K562 (cell line): ENCODE measurements at regions not wholly inside any gene's neighbourhood (a gene's known extent, or its start where the extent isn't known, plus 50 kb on each side); places are given as distances from the start of the nearest gene placed in this dataset.

Source experiments
- TF ChIP-seq, protein P1 (sequence below): fragments of 200-600 bp; sonication (generic); IDR thresholded peaks from one replicate; pipeline ENCODE4 v1.6.1; 2012; ENCODE audit warnings: mild to moderate bottlenecking, low read depth, low read length, inconsistent platforms

DNA sequence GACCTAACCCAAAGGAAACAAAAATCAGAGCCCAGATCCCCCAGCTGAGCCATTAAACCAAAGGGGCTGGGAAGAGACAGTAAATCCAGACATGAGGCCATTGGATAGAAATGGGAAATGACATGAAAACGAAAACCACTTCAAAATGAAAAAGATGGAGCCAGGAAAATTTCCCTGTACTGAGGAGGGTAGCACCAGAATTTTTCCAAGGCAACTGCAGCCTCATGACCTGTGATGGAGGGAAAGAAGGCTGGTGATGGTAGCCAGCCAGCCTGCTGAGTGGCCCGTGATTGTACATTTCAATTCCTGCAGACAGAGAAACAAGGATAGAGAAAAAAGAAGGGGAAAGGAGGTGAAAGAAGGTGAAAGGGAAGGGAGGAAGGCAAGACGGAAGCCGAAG, 268.4 kb upstream of the PLET1 start (continued):
- TF ChIP-seq, protein P1, sequence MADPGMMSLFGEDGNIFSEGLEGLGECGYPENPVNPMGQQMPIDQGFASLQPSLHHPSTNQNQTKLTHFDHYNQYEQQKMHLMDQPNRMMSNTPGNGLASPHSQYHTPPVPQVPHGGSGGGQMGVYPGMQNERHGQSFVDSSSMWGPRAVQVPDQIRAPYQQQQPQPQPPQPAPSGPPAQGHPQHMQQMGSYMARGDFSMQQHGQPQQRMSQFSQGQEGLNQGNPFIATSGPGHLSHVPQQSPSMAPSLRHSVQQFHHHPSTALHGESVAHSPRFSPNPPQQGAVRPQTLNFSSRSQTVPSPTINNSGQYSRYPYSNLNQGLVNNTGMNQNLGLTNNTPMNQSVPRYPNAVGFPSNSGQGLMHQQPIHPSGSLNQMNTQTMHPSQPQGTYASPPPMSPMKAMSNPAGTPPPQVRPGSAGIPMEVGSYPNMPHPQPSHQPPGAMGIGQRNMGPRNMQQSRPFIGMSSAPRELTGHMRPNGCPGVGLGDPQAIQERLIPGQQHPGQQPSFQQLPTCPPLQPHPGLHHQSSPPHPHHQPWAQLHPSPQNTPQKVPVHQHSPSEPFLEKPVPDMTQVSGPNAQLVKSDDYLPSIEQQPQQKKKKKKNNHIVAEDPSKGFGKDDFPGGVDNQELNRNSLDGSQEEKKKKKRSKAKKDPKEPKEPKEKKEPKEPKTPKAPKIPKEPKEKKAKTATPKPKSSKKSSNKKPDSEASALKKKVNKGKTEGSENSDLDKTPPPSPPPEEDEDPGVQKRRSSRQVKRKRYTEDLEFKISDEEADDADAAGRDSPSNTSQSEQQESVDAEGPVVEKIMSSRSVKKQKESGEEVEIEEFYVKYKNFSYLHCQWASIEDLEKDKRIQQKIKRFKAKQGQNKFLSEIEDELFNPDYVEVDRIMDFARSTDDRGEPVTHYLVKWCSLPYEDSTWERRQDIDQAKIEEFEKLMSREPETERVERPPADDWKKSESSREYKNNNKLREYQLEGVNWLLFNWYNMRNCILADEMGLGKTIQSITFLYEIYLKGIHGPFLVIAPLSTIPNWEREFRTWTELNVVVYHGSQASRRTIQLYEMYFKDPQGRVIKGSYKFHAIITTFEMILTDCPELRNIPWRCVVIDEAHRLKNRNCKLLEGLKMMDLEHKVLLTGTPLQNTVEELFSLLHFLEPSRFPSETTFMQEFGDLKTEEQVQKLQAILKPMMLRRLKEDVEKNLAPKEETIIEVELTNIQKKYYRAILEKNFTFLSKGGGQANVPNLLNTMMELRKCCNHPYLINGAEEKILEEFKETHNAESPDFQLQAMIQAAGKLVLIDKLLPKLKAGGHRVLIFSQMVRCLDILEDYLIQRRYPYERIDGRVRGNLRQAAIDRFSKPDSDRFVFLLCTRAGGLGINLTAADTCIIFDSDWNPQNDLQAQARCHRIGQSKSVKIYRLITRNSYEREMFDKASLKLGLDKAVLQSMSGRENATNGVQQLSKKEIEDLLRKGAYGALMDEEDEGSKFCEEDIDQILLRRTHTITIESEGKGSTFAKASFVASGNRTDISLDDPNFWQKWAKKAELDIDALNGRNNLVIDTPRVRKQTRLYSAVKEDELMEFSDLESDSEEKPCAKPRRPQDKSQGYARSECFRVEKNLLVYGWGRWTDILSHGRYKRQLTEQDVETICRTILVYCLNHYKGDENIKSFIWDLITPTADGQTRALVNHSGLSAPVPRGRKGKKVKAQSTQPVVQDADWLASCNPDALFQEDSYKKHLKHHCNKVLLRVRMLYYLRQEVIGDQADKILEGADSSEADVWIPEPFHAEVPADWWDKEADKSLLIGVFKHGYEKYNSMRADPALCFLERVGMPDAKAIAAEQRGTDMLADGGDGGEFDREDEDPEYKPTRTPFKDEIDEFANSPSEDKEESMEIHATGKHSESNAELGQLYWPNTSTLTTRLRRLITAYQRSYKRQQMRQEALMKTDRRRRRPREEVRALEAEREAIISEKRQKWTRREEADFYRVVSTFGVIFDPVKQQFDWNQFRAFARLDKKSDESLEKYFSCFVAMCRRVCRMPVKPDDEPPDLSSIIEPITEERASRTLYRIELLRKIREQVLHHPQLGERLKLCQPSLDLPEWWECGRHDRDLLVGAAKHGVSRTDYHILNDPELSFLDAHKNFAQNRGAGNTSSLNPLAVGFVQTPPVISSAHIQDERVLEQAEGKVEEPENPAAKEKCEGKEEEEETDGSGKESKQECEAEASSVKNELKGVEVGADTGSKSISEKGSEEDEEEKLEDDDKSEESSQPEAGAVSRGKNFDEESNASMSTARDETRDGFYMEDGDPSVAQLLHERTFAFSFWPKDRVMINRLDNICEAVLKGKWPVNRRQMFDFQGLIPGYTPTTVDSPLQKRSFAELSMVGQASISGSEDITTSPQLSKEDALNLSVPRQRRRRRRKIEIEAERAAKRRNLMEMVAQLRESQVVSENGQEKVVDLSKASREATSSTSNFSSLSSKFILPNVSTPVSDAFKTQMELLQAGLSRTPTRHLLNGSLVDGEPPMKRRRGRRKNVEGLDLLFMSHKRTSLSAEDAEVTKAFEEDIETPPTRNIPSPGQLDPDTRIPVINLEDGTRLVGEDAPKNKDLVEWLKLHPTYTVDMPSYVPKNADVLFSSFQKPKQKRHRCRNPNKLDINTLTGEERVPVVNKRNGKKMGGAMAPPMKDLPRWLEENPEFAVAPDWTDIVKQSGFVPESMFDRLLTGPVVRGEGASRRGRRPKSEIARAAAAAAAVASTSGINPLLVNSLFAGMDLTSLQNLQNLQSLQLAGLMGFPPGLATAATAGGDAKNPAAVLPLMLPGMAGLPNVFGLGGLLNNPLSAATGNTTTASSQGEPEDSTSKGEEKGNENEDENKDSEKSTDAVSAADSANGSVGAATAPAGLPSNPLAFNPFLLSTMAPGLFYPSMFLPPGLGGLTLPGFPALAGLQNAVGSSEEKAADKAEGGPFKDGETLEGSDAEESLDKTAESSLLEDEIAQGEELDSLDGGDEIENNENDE = no peak
